ENCODE measurements at regions not wholly inside any gene's neighbourhood (a gene's known extent, or its start where the extent isn't known, plus 50 kb on each side); places are given as distances from the start of the nearest gene placed in this dataset.

GRCh38 chr10:62744136-62744535, 60.4 kb upstream of the ADO start:
- DNase-seq (ENCODE audit: low read depth), result no peak

GRCh38 chr10:62745581-62745980, 58.9 kb upstream of the ADO start:
- no peak for DNase-seq (ENCODE audit: low read depth)

GRCh38 chr10:62746951-62747729, 57.4 kb upstream of the ADO start:
- DNase-seq (ENCODE audit: low read depth), result no peak

GRCh38 chr10:62748386-62748785, 56.1 kb upstream of the ADO start:
- no peak for DNase-seq (ENCODE audit: low read depth)

GRCh38 chr10:62749093-62749683, 55.3 kb upstream of the ADO start:
- no peak for DNase-seq (ENCODE audit: low read depth)
